H1 (cell line): ENCODE measurements at regions not wholly inside any gene's neighbourhood (a gene's known extent, or its start where the extent isn't known, plus 50 kb on each side); places are given as distances from the start of the nearest gene placed in this dataset.

Experiments
- CTCF ChIA-PET: fragments of 300-600 bp; sonication (Branson Sonifier 250); formaldehyde crosslinking; loops from one replicate; lab custom pipeline; 2021; ENCODE audit not compliant: partially characterized antibody; lab: Charles Lee
- POLR2A ChIA-PET: fragments of 300-600 bp; sonication (Branson Sonifier 250); formaldehyde crosslinking; loops from one replicate; lab custom pipeline; 2021; ENCODE audit warnings: inconsistent platforms; ENCODE audit not compliant: partially characterized antibody; lab: Charles Lee
- DNase-seq, 2 experiments: peaks; one replicate each; pipeline versions ENCODE4 v3.0.0 to v3.0.0-alpha.2; 2010 to 2022; ENCODE audit warnings: low spot score in 2 of 2, low read depth in 1 of 2, mixed read lengths in 1 of 2
- FAIRE-seq: peaks from 2 replicates; lab custom pipeline; 2011; peaks lifted over from hg19 to GRCh38; lab: Jason Lieb, UNC
- H2AFZ ChIP-seq: 2 replicates; pipeline ENCODE4 v1.8.1; 2012; ENCODE audit warnings: low read length, inconsistent platforms
- H2AK5ac ChIP-seq: 2 replicates; pipeline ENCODE4 v1.6.1; 2013; ENCODE audit warnings: low read depth, low read length
- H2BK120ac ChIP-seq: replicated peaks from 2 replicates; pipeline ENCODE3; 2013; ENCODE audit warnings: low read depth, low read length, inconsistent platforms
- H2BK12ac ChIP-seq: 2 replicates; pipeline ENCODE4 v1.6.1; 2013; ENCODE audit warnings: low read depth, low read length
- H2BK15ac ChIP-seq: 2 replicates; pipeline ENCODE4 v1.6.1; 2013; ENCODE audit warnings: low read length
- H2BK20ac ChIP-seq: 2 replicates; pipeline ENCODE4 v1.6.1; 2013; ENCODE audit warnings: low read length
- H2BK5ac ChIP-seq: 2 replicates; pipeline ENCODE4 v1.6.1; 2013; ENCODE audit warnings: low read depth, low read length
- H3K14ac ChIP-seq: 2 replicates; pipeline ENCODE4 v1.6.1; 2013; ENCODE audit warnings: inconsistent platforms; ENCODE audit not compliant: insufficient read length
- H3K18ac ChIP-seq: 2 replicates; pipeline ENCODE4 v1.6.1; 2013; ENCODE audit warnings: low read length; ENCODE audit errors: extremely low read depth
- H3K23ac ChIP-seq: 2 replicates; pipeline ENCODE4 v1.6.1; 2013; ENCODE audit warnings: inconsistent platforms; ENCODE audit not compliant: insufficient read length
- H3K23me2 ChIP-seq: 2 replicates; pipeline ENCODE4 v1.6.1; 2013; ENCODE audit warnings: low read depth, low read length
- H3K27ac ChIP-seq: 2 replicates; pipeline ENCODE4 v1.6.1; 2011; ENCODE audit warnings: low read depth, low read length, inconsistent platforms
- H3K27me3 ChIP-seq, 4 experiments: replicated peaks in 1 of 4; 1 replicate in 1 of 4; 2 replicates in 3 of 4; pipeline versions ENCODE4 v1.6.1 to v1.8.1; 2011 to 2013; ENCODE audit warnings: low read length in 3 of 4, mild to moderate bottlenecking in 3 of 4, inconsistent platforms in 2 of 4, mixed read lengths in 2 of 4, moderate library complexity in 1 of 4; ENCODE audit not compliant: control insufficient read depth in 3 of 4, insufficient read depth in 3 of 4; ENCODE audit errors: extremely low read depth in 1 of 4
- H3K36me3 ChIP-seq, 4 experiments: 2 replicates each; pipeline versions ENCODE4 v1.6.1 to v1.8.1; 2011 to 2013; ENCODE audit warnings: mild to moderate bottlenecking in 4 of 4, low read length in 3 of 4, moderate library complexity in 2 of 4, control low read depth in 1 of 4, inconsistent platforms in 1 of 4; ENCODE audit not compliant: insufficient read depth in 4 of 4, control insufficient read depth in 2 of 4
- H3K4ac ChIP-seq: replicated peaks from 2 replicates; pipeline ENCODE3; 2013; ENCODE audit warnings: low read length, low read depth, mixed read lengths, inconsistent platforms; ENCODE audit not compliant: insufficient read length
- H3K4me1 ChIP-seq, 4 experiments: replicated peaks in 1 of 4; 1 replicate in 1 of 4; 2 replicates in 3 of 4; pipeline versions ENCODE4 v1.6.1 to v1.8.1; 2011 to 2013; ENCODE audit warnings: low read length in 3 of 4, inconsistent platforms in 2 of 4, mixed read lengths in 1 of 4; ENCODE audit not compliant: insufficient read depth in 4 of 4, control insufficient read depth in 3 of 4
- H3K4me2 ChIP-seq, 2 experiments: 2 replicates each; pipeline versions ENCODE4 v1.6.1 to v1.8.1; 2011 to 2013; ENCODE audit warnings: low read depth in 2 of 2, low read length in 2 of 2, control low read depth in 1 of 2, inconsistent platforms in 1 of 2, mild to moderate bottlenecking in 1 of 2; ENCODE audit not compliant: insufficient read depth in 1 of 2
- H3K4me3 ChIP-seq, 4 experiments: fragments of 200-600, 300-600 bp in 1 of 4; sonication (generic), shearing (Covaris generic), sonication (Bioruptor Twin) in 1 of 4; 2 replicates each; pipeline versions ENCODE4 v1.5.1 to v1.8.1; 2011 to 2016; ENCODE audit warnings: low read length in 4 of 4, low read depth in 3 of 4, control low read depth in 2 of 4, inconsistent platforms in 2 of 4, mild to moderate bottlenecking in 2 of 4, mixed read lengths in 1 of 4, moderate library complexity in 1 of 4; ENCODE audit not compliant: insufficient read depth in 2 of 4; ENCODE audit errors: extremely low read depth in 1 of 4
- H3K56ac ChIP-seq: replicated peaks from 2 replicates; pipeline ENCODE3; 2013; ENCODE audit warnings: low read depth, mild to moderate bottlenecking, mixed read lengths, low read length, inconsistent platforms; ENCODE audit not compliant: insufficient read length
- H3K79me1 ChIP-seq: 2 replicates; pipeline ENCODE4 v1.6.1; 2013; ENCODE audit warnings: low read depth, low read length, control low read depth
- H3K79me2 ChIP-seq, 2 experiments: 2 replicates each; pipeline versions ENCODE4 v1.6.1 to v1.8.1; 2012 to 2013; ENCODE audit warnings: low read length in 2 of 2, mild to moderate bottlenecking in 2 of 2, inconsistent platforms in 1 of 2; ENCODE audit not compliant: insufficient read depth in 2 of 2, control insufficient read depth in 1 of 2
- H3K9ac ChIP-seq, 4 experiments: replicated peaks in 1 of 4; 1 replicate in 1 of 4; 2 replicates in 3 of 4; pipeline versions ENCODE4 v1.6.1 to v1.8.1; 2011 to 2013; ENCODE audit warnings: low read depth in 3 of 4, low read length in 3 of 4, control low read depth in 2 of 4, mild to moderate bottlenecking in 2 of 4, moderate library complexity in 2 of 4, inconsistent platforms in 1 of 4; ENCODE audit errors: extremely low read depth in 1 of 4
- H3K9me3 ChIP-seq, 2 experiments: 2 replicates each; pipeline versions ENCODE4 v1.6.1 to v1.8.1; 2012 to 2013; ENCODE audit warnings: mild to moderate bottlenecking in 2 of 2, moderate library complexity in 2 of 2, control low read depth in 1 of 2, inconsistent platforms in 1 of 2, low read depth in 1 of 2, low read length in 1 of 2, mixed read lengths in 1 of 2; ENCODE audit not compliant: insufficient read depth in 2 of 2
- H4K20me1 ChIP-seq, 2 experiments: replicated peaks in 1 of 2; 2 replicates each; pipeline versions ENCODE3 to v1.8.1; 2011 to 2013; ENCODE audit warnings: inconsistent platforms in 2 of 2, low read length in 2 of 2, mild to moderate bottlenecking in 1 of 2; ENCODE audit not compliant: insufficient read depth in 2 of 2, control insufficient read depth in 1 of 2
- H4K5ac ChIP-seq: 2 replicates; pipeline ENCODE4 v1.6.1; 2013; ENCODE audit warnings: low read length, low read depth, mixed read lengths, inconsistent platforms; ENCODE audit not compliant: insufficient read length
- H4K8ac ChIP-seq: 2 replicates; pipeline ENCODE4 v1.8.0; 2013; ENCODE audit warnings: mild to moderate bottlenecking, moderate library complexity, low read length, inconsistent platforms; ENCODE audit not compliant: insufficient read depth; ENCODE audit errors: extremely low read depth
- H4K91ac ChIP-seq: replicated peaks from 2 replicates; pipeline ENCODE3; 2013; ENCODE audit warnings: low read length, mixed read lengths, inconsistent platforms; ENCODE audit not compliant: insufficient read length
- KDM1A ChIP-seq: fragments of 200-600, 300-600 bp; sonication (generic); IDR thresholded peaks from 2 replicates; pipeline ENCODE4 v1.7.1; 2016; ENCODE audit warnings: mild to moderate bottlenecking, low read length, borderline replicate concordance
- RAD21 ChIP-seq, 2 experiments: IDR thresholded peaks in 1 of 2; conservative IDR thresholded peaks in 1 of 2; 2 replicates each; pipeline ENCODE4 v1.6.1; 2011; ENCODE audit warnings: low read depth in 2 of 2, low read length in 2 of 2, improper control_type of control experiment in 1 of 2, inconsistent platforms in 1 of 2, mild to moderate bottlenecking in 1 of 2, moderate library complexity in 1 of 2
- WGBS, 2 experiments: shearing (Covaris generic) in 1 of 2; methylation state at CpG; one replicate each; pipeline versions ENCODE4 v1.1.6 to v1.1.7; 2013 to 2015; ENCODE audit warnings: low lambda C conversion rate in 2 of 2, mixed read lengths in 2 of 2, inconsistent platforms in 1 of 2, low coverage in 1 of 2, missing lambda C conversion rate in 1 of 2; ENCODE audit not compliant: insufficient replicate concordance in 2 of 2, insufficient coverage in 1 of 2, insufficient read length in 1 of 2; ENCODE audit errors: extremely low coverage in 1 of 2, missing lambda C conversion rate in 1 of 2; 5-methylcytosine and 5-hydroxymethylcytosine counted together

DNA sequence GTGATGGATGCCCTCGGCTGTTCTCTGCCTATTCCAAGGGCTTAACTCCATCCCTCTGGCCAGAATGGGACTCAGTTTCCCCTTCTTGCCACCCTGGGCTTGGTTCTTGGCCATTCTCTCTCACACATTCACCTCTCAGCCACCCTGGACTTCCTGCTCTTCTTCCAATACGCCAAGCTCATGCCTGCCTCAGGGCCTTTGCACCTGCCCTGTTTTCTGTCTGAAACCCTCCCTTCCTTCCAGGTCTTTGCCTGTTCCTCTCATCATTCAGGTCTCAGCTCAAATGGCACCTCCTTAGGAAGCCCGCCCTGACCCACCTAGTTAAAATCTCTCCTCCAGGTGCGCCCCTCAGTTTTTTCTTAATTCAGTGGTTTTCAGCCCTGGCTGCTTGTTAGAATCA lies 76.6 kb upstream of the TP53I11 start:
- H2AFZ ChIP-seq = no peak overlapping the region
- CTCF ChIA-PET = interaction anchor here (0.7 to 9.4 kb wide), 13 partner anchors 10 to 90 kb away, joined by 3 to 64 read pairs (median 6); no protein-coding TSS in a partner anchor

More for the DNA sequence above, 76.6 kb upstream of the TP53I11 start:
- no peak overlapping the region for H3K18ac ChIP-seq
- H2BK20ac ChIP-seq = no peak overlapping the region
- no peak overlapping the region for H3K14ac ChIP-seq
- POLR2A ChIA-PET = no interaction called here
- no peaks in the 10 kb centered on the region for H3K36me3 ChIP-seq
- H3K27me3 ChIP-seq = no peaks in the 10 kb centered on the region
- H2BK15ac ChIP-seq = no peak overlapping the region
- no peak overlapping the region for H3K27ac ChIP-seq
- H2BK120ac ChIP-seq = no peak overlapping the region
- no peak overlapping the region for H2BK5ac ChIP-seq
- no peaks in the 10 kb centered on the region for H3K79me2 ChIP-seq
- no peak overlapping the region for H2AK5ac ChIP-seq
- no peak overlapping the region for H4K8ac ChIP-seq
- H3K4ac ChIP-seq = no peak overlapping the region
- no peaks in the 10 kb centered on the region for H3K9me3 ChIP-seq
- no peak overlapping the region for H3K4me2 ChIP-seq
- peaks cover 0 to 3% (median 2%) of the 10 kb centered on the region in 4 experiments; a peak in 2 of 7 replicates for H3K4me1 ChIP-seq
- H3K23ac ChIP-seq = no peak overlapping the region
- DNase-seq (no peak), FAIRE-seq (no peak)
- H2BK12ac ChIP-seq = no peak overlapping the region
- no peak overlapping the region for H3K4me3 ChIP-seq
- H3K9ac ChIP-seq = no peak overlapping the region
- no peaks in the 10 kb centered on the region for H4K20me1 ChIP-seq
- WGBS, 2 experiments = 89% methylated on average over 4 of the region's 4 CpGs; no CpG with 5 or more reads in 1 of the 2 experiments
- TF ChIP-seq RAD21 (IDR thresholded peaks at IDR 0.05 in 1 of 2, conservative IDR thresholded peaks at IDR 0.05 in 1 of 2; ENCODE audit: low read depth in 2 of 2, low read length in 2 of 2) (no peak), KDM1A (peak; percentile 57; the same call in 1 of the 2 replicates)
- H4K91ac ChIP-seq = no peak overlapping the region
- H4K5ac ChIP-seq = no peak overlapping the region
- H3K56ac ChIP-seq = no peak overlapping the region
- H3K79me1 ChIP-seq = no peaks in the 10 kb centered on the region; the same call in none of the 2 replicates
- no peaks in the 10 kb centered on the region for H3K23me2 ChIP-seq
